C4-2B (cell line): ENCODE measurements at regions not wholly inside any gene's neighbourhood (a gene's known extent, or its start where the extent isn't known, plus 50 kb on each side); places are given as distances from the start of the nearest gene placed in this dataset.

Experiments
- H3K27ac ChIP-seq: fragments of 450-650 bp; 2 replicates; pipeline ENCODE4 v1.5.1; 2017
- ZFX ChIP-seq: fragments of 450-650 bp; IDR thresholded peaks from 2 replicates; pipeline ENCODE4 v1.6.1; 2017
- TF ChIP-seq, protein P1 (sequence below): fragments of 450-650 bp; conservative IDR thresholded peaks from 2 replicates; pipeline ENCODE4 v1.5.1; 2017; ENCODE audit warnings: mild to moderate bottlenecking

DNA sequence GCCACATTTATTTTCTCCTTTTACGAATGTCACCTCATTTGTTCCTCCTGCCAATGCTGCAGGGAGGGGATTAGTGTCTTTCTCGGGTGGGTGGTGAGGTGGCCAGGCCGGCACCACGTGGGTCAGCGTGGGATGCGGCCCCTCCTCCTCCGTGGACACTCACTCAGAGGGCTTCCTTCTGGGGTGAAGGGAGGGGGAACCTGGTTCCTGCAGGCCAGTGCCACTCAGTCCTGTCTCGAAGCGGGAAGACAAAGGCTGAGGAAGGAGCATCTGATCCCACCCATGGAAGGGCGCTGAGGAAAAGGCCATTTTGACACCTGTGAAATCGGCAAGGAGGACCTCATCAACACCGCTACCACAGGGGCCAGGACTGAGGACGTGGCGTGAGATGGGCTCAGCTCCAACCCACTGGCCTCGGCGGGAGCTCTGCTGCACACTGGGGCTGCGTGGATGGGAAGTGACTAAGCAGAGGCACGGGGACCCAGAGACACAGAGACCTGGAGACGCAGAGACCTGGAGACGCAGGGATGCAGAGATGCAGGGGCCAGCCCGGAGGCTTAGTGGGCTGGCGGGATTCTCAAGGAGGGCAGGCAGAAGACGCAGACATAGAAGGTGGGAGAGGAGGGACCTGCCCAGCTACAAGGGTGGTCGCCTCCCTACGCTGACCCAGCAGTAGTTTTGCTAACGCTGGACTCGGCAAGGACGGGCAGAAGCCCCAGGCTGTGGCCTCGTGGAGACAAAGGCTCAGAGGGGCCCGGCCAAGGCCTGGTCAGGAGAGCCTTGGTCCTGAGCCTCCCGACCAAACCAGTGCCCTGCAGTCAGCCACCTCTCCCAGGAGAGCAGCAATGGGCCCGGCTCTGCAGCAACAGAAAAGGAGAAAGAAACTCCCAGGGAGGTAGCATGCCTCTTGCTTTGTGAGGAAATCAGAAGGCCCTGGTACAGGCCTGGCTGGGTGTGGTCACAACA lies 1071.2 kb downstream of the BRD1 start:
- no peak for TF ChIP-seq ZFX
- TF ChIP-seq, protein P1, sequence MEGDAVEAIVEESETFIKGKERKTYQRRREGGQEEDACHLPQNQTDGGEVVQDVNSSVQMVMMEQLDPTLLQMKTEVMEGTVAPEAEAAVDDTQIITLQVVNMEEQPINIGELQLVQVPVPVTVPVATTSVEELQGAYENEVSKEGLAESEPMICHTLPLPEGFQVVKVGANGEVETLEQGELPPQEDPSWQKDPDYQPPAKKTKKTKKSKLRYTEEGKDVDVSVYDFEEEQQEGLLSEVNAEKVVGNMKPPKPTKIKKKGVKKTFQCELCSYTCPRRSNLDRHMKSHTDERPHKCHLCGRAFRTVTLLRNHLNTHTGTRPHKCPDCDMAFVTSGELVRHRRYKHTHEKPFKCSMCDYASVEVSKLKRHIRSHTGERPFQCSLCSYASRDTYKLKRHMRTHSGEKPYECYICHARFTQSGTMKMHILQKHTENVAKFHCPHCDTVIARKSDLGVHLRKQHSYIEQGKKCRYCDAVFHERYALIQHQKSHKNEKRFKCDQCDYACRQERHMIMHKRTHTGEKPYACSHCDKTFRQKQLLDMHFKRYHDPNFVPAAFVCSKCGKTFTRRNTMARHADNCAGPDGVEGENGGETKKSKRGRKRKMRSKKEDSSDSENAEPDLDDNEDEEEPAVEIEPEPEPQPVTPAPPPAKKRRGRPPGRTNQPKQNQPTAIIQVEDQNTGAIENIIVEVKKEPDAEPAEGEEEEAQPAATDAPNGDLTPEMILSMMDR, result no peak
- H3K27ac ChIP-seq, result no peak overlapping the region

DNA sequence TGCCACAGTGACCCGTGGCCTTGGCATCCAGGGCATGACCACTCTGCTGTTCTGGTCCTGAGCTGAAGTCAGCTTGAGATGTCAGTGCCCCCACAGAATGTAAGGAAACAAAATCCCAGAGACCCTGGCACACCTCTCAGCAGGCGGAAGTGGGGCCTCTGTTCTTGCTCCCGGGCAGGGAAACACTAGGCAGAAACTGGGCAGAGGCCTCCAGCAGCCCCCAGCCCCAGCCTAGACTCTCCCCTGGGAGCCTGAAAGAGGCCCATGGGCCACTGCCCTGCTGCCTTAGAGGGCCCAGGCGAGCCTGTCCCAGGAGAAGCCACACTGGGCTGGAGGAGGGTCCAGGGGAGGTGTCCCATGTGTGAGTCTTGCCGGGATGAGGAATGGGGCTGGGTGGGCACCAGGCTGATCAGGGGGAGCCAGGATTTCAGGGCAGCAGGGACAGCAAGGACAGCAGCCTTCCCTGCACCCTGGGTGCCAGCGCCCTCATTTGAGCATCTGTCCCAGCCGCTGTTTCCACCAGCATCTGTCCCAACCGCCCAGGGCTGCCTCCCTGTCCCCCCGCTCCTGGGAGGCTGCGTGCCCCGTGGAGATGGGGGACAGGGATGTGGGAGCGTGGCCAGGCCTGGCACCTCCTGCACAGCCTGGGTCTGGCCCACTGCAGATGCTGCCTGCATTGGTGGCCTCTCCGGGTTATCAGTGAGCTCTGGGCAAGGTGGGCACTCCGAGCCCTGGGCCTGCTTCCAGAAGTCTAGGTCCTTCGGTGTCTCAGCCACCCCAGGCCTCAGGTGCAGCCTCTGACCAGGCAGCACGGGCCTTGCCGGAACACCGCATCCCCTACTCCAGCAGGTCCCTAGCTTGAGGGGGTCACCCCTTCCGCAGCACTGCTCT lies 1072.4 kb downstream of the BRD1 start:
- TF ChIP-seq, protein P1, result no peak
- TF ChIP-seq ZFX, result no peak
- H3K27ac ChIP-seq, result no peak overlapping the region

DNA sequence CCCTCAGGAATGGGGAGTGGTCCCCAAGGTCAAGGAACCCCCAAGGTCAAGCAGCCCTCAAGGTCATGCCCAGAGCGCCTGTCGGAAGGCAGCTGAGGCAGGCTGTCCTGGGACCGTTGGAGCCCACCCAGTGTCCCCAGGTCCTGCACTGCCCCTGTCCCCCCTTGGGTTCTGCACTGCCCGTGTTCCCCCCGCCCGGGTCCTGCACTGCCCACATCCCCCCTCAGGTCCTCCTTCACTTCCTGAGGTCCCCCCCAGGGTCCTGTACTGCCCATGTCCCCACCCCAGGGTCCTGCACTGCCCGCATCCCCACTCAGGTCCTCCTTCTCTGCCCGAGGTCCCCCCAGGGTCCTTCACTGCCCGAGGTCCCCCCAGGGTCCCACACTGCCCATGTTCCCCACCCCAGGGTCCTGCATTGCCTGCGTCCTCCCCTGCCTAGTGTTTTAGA lies 1073.0 kb downstream of the BRD1 start:
- H3K27ac ChIP-seq, result no peak overlapping the region
- TF ChIP-seq, protein P1, result no peak
- no peak for TF ChIP-seq ZFX

DNA sequence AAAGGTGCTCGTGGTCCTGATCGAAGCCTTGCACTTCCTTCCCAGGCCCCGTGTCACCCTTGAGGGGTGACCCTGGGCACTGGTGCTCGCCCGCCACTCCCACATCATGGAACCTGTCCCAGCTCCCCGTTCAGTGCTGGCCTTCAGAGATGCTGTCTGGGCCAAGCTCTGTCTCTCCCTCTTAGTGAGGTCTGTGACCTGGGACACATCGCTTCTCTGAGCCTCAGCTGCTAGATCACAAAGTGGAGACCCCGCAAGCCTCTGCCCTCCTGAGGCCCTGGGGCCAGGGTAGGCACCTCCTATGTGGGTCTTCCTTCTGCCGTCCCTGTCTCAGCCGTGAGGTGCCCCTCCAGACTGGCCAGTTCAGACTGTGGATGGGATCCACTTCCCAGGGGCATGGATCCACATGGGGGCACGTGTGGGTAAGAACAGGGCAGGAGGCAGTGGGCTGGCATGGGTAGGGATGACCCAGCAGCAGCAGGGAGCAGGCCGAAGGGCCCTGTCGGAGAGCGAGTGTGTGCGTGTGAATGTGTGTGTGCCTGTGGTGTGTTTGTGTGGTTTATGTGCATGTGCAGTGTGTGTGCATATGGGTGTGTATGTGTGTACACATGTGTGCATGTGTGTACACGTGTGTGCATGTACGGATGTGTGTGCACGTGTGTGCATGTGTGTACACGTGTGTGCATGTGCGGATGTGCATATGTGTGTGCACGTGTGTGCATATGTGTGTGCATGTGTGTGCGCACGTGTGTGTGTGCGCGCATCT lies 1073.7 kb downstream of the BRD1 start:
- no peak overlapping the region for H3K27ac ChIP-seq
- no peak for TF ChIP-seq ZFX
- TF ChIP-seq, protein P1, result no peak

- no peak overlapping the region for H3K27ac ChIP-seq
- TF ChIP-seq, protein P1, result no peak
- TF ChIP-seq ZFX, result no peak
Measured at GRCh38 chr22:48753381-48753730, 1074.3 kb downstream of the BRD1 start.

DNA sequence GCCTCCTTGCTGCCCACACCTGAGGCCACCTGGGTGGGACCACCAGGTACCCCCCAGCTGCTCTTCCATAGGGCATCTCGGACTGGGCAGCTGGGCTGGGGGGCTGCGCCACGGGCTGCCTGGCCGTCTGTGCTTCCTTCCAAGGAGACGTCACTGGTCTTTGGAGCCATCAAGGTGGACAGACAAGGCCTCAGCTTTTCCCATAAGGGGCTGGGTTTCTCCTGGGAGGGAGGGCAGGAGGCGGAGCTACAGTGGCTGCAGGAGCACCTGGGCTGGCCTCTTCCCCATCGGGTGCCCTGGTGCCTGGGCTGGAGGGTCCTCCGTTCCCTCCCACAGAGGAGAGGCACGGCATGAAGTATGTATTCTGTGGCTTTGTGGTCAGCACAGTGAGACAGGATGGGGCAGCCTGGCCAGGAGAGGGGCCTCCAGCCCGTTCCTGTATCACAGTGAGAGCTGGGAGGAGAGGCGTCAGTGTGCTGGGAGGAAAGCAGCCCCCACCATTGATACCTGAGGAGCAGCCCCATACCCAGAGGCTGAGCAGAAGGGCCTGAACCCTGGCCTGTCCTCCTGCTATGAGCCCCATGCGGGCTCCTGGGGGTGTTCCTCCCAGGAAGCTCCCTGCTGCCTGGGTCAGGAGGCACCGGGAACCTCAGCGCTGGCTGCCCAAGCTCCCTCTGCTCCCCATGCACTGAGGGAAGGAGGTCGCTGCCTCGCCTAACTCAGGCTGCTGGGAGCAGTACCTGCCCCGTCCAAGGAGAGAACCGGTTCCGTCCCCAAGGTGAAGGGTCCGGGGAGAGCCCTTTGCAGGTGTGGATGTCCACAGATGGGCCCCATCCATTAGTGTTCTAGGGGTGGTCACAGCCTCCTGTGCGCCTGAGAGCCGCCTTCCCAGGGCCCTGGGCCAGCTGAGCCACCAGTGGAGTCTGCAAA lies 1075.0 kb downstream of the BRD1 start:
- H3K27ac ChIP-seq, result no peak overlapping the region
- no peak for TF ChIP-seq ZFX
- TF ChIP-seq, protein P1, result no peak
